ENCODE measurements at regions not wholly inside any gene's neighbourhood (a gene's known extent, or its start where the extent isn't known, plus 50 kb on each side); places are given as distances from the start of the nearest gene placed in this dataset.

DNA sequence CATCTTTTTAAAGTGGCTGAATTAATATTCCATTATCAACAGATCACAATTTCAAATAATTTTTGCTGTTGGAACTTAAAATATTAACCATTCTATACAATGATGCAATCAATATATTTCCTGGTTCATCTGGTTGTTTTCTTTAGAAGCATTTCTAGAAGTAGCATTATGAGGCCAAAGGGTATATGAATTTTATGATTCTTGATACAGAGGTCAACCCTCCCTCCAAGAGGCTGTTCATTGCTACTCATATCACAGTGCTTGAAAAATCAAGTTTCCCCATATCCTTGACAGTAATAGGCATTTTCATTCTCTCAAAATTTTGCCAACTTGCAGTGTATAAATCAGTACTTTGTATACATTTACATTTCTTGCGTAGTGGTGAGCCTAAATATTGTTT lies 312.6 kb downstream of the BMPER start:
- TF ChIP-seq, protein P1, sequence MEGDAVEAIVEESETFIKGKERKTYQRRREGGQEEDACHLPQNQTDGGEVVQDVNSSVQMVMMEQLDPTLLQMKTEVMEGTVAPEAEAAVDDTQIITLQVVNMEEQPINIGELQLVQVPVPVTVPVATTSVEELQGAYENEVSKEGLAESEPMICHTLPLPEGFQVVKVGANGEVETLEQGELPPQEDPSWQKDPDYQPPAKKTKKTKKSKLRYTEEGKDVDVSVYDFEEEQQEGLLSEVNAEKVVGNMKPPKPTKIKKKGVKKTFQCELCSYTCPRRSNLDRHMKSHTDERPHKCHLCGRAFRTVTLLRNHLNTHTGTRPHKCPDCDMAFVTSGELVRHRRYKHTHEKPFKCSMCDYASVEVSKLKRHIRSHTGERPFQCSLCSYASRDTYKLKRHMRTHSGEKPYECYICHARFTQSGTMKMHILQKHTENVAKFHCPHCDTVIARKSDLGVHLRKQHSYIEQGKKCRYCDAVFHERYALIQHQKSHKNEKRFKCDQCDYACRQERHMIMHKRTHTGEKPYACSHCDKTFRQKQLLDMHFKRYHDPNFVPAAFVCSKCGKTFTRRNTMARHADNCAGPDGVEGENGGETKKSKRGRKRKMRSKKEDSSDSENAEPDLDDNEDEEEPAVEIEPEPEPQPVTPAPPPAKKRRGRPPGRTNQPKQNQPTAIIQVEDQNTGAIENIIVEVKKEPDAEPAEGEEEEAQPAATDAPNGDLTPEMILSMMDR (conservative IDR thresholded peaks at IDR 0.05) = no peak
- TF ChIP-seq EZH2 (IDR thresholded peaks at IDR 0.05; ENCODE audit: low read depth) = no peak

Measured in PC-9 (cell line).